Upper lobe of left lung (tissue), 6 donors: ENCODE measurements at regions not wholly inside any gene's neighbourhood (a gene's known extent, or its start where the extent isn't known, plus 50 kb on each side); places are given as distances from the start of the nearest gene placed in this dataset.

Experiments
- ATAC-seq, 2 donors: fragments of 200-7000 bp; cut with Tn5 transposase; one replicate each; pipeline ENCODE4 v1.9.1; 2022; ENCODE audit warnings: mild to moderate bottlenecking in 2 of 2, moderate library complexity in 2 of 2; ENCODE audit not compliant: low FRiP score in 2 of 2
- DNase-seq, 2 donors: peaks; one replicate each; pipeline ENCODE4 v3.0.0-alpha.2; 2019 to 2020
- H3K27ac ChIP-seq, 4 donors: fragments of 200-600 bp; sonication (generic); one replicate each; pipeline ENCODE4 v1.5.1; 2016 to 2019
- H3K27me3 ChIP-seq, 4 donors: fragments of 200-600 bp; sonication (generic); one replicate each; pipeline ENCODE4 v1.5.1; 2017 to 2019
- H3K36me3 ChIP-seq, 4 donors: fragments of 200-600 bp; sonication (generic); one replicate each; pipeline ENCODE4 v1.5.1; 2016 to 2019
- H3K4me1 ChIP-seq, 4 donors: fragments of 200-600 bp; sonication (generic); one replicate each; pipeline ENCODE4 v1.5.1; 2018 to 2019
- H3K4me3 ChIP-seq, 4 donors: fragments of 200-600 bp; sonication (generic); one replicate each; pipeline ENCODE4 v1.5.1; 2017 to 2019; ENCODE audit warnings: mild to moderate bottlenecking in 2 of 4, moderate library complexity in 1 of 4
- H3K9me3 ChIP-seq, 4 donors: fragments of 200-600 bp; sonication (generic); one replicate each; pipeline ENCODE4 v1.5.1; 2018 to 2019
- EP300 ChIP-seq, 4 donors: sonication (generic); formaldehyde crosslinking; IDR thresholded peaks; one replicate each; pipeline ENCODE4 v1.5.1; 2017; ENCODE audit warnings: antibody characterized with exemption in 4 of 4, control low read depth in 2 of 4
- POLR2A ChIP-seq, 4 donors: fragments of 450-650 bp; IDR thresholded peaks; one replicate each; pipeline ENCODE4 v1.5.1; 2016 to 2017; ENCODE audit warnings: antibody characterized with exemption in 4 of 4, mild to moderate bottlenecking in 2 of 4
- POLR2AphosphoS5 ChIP-seq, 2 donors: sonication (generic); formaldehyde crosslinking; IDR thresholded peaks; one replicate each; pipeline ENCODE4 v1.5.1; 2017; ENCODE audit warnings: antibody characterized with exemption in 2 of 2
- WGBS, 2 donors: methylation state at CpG; one replicate each; pipeline ENCODE4 v1.1.5; 2017 to 2018; 5-methylcytosine and 5-hydroxymethylcytosine counted together
- TF ChIP-seq, protein P1 (sequence below), 6 experiments: fragments of 450-650 bp in 4 of 6; fragments of 200-600 bp in 2 of 6; sonication (generic) in 2 of 6; IDR thresholded peaks; one replicate each; pipeline ENCODE4 v1.5.1; 2016 to 2019; ENCODE audit warnings: antibody characterized with exemption in 6 of 6
- donor health status: DM: no; HTN: no; CAD: no; lungs with moderate emphysema.
- donor health status: DM: no; HTN: yes; CAD: no; lungs with severe emphysema.

- ATAC-seq (no peak), DNase-seq (no peak)
- Histone ChIP-seq H3K9me3 (no peaks in the 10 kb centered on the region), H3K4me3 (no peak overlapping the region), H3K27ac (no peak overlapping the region), H3K36me3 (no peaks in the 10 kb centered on the region), H3K4me1 (no peaks in the 10 kb centered on the region), H3K27me3 (no peaks in the 10 kb centered on the region)
- 76 to 77% methylated on average over 2 of the region's 2 CpGs for WGBS, 2 donors
- TF ChIP-seq, protein P1, sequence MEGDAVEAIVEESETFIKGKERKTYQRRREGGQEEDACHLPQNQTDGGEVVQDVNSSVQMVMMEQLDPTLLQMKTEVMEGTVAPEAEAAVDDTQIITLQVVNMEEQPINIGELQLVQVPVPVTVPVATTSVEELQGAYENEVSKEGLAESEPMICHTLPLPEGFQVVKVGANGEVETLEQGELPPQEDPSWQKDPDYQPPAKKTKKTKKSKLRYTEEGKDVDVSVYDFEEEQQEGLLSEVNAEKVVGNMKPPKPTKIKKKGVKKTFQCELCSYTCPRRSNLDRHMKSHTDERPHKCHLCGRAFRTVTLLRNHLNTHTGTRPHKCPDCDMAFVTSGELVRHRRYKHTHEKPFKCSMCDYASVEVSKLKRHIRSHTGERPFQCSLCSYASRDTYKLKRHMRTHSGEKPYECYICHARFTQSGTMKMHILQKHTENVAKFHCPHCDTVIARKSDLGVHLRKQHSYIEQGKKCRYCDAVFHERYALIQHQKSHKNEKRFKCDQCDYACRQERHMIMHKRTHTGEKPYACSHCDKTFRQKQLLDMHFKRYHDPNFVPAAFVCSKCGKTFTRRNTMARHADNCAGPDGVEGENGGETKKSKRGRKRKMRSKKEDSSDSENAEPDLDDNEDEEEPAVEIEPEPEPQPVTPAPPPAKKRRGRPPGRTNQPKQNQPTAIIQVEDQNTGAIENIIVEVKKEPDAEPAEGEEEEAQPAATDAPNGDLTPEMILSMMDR (IDR thresholded peaks at IDR 0.05), result no peak
- TF ChIP-seq POLR2A (IDR thresholded peaks at IDR 0.05) (no peak), POLR2AphosphoS5 (IDR thresholded peaks at IDR 0.05) (no peak), EP300 (IDR thresholded peaks at IDR 0.05) (no peak)
These were observed 681.5 kb upstream of the EPHA5 start for GRCh38 chr4:66351761-66352160.

- no peaks in the 10 kb centered on the region for H3K9me3 ChIP-seq
- no peak for ATAC-seq
- H3K4me3 ChIP-seq, result no peak overlapping the region
- 90% methylated on average over 3 of the region's 3 CpGs for WGBS, 2 donors
- DNase-seq, result no peak
- no peak overlapping the region for H3K27ac ChIP-seq
- H3K4me1 ChIP-seq, result no peaks in the 10 kb centered on the region
- no peaks in the 10 kb centered on the region for H3K27me3 ChIP-seq
- no peaks in the 10 kb centered on the region for H3K36me3 ChIP-seq
- no peak for TF ChIP-seq EP300 (IDR thresholded peaks at IDR 0.05)
- TF ChIP-seq POLR2A (IDR thresholded peaks at IDR 0.05), result no peak
- TF ChIP-seq, protein P1 (IDR thresholded peaks at IDR 0.05), result no peak
- no peak for TF ChIP-seq POLR2AphosphoS5 (IDR thresholded peaks at IDR 0.05)
These were observed 670.1 kb upstream of the EPHA5 start for GRCh38 chr4:66340286-66340893.

DNA sequence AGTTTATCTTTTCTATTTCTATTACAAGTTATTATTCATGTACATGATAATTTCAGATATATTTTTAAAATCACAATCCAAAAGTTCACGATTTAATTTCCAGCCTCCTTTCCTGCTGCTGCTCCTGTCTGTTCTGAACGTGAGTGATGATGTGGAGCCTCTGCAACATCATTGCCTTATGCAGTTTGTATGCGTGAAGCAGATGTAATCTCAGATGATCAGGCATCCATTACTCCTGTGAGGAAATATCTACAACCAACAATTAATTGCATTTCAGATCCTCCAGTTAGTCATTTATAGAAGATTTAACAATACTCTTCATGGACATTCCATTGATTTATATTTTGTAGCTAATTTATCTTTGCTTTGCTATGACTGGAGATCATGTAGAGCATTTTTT is 668.7 kb upstream of the EPHA5 start:
- WGBS, 2 donors, result 68 to 82% methylated on average over 3 of the region's 3 CpGs
- no peaks in the 10 kb centered on the region for H3K36me3 ChIP-seq
- H3K27ac ChIP-seq, result no peak overlapping the region
- no peak for DNase-seq
- TF ChIP-seq POLR2AphosphoS5 (IDR thresholded peaks at IDR 0.05), result no peak
- TF ChIP-seq POLR2A (IDR thresholded peaks at IDR 0.05), result no peak
- TF ChIP-seq, protein P1 (IDR thresholded peaks at IDR 0.05), result no peak
- no peak for TF ChIP-seq EP300 (IDR thresholded peaks at IDR 0.05)
- no peaks in the 10 kb centered on the region for H3K27me3 ChIP-seq
- ATAC-seq, result no peak
- no peaks in the 10 kb centered on the region for H3K4me1 ChIP-seq
- no peak overlapping the region for H3K4me3 ChIP-seq
- no peaks in the 10 kb centered on the region for H3K9me3 ChIP-seq

- Histone ChIP-seq H3K27me3 (no peaks in the 10 kb centered on the region), H3K4me1 (no peaks in the 10 kb centered on the region), H3K36me3 (no peaks in the 10 kb centered on the region), H3K4me3 (no peak overlapping the region), H3K9me3 (no peaks in the 10 kb centered on the region), H3K27ac (no peak overlapping the region)
- TF ChIP-seq POLR2AphosphoS5 (IDR thresholded peaks at IDR 0.05), result no peak
- TF ChIP-seq, protein P1 (IDR thresholded peaks at IDR 0.05), result no peak
- TF ChIP-seq POLR2A (IDR thresholded peaks at IDR 0.05), result no peak
- TF ChIP-seq EP300 (IDR thresholded peaks at IDR 0.05), result no peak
- ATAC-seq (no peak), DNase-seq (no peak)
These were observed 661.5 kb upstream of the EPHA5 start for GRCh38 chr4:66331761-66332160.

DNA sequence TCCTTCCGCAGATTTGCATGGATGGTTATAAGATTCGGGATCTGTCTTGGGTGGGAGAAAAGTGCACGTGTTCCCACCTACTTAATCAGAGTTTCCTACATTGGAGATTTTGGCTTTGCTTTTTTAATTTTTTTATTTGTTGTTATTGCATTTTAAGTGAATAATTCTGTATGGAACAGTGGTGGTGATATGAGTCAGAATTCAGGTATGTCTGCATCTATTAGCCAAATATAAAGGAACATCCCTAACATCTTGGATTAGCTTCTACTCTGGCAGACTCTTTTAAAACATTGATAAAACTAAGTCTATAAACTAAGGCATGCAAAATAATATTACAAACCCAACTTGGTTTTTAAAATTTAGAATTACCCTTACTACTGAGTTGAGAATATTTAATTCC is 659.8 kb upstream of the EPHA5 start:
- Histone ChIP-seq H3K27me3 (no peaks in the 10 kb centered on the region), H3K36me3 (no peaks in the 10 kb centered on the region), H3K4me1 (no peaks in the 10 kb centered on the region), H3K27ac (no peak overlapping the region), H3K4me3 (no peak overlapping the region), H3K9me3 (no peaks in the 10 kb centered on the region)
- whole genome bisulfite sequencing, 2 donors, result 85 to 91% methylated on average over 3 of the region's 3 CpGs
- TF ChIP-seq POLR2A (IDR thresholded peaks at IDR 0.05), result no peak
- TF ChIP-seq, protein P1 (IDR thresholded peaks at IDR 0.05), result no peak
- TF ChIP-seq EP300 (IDR thresholded peaks at IDR 0.05), result no peak
- no peak for TF ChIP-seq POLR2AphosphoS5 (IDR thresholded peaks at IDR 0.05)
- DNase-seq, result no peak
- ATAC-seq, result no peak
